Left colon (tissue), 2 donors: ENCODE measurements at regions not wholly inside any gene's neighbourhood (a gene's known extent, or its start where the extent isn't known, plus 50 kb on each side); places are given as distances from the start of the nearest gene placed in this dataset.
"Not testable (repeated sequence)": the region's sequence is repeated elsewhere in the genome, so short reads cannot be mapped to it uniquely, and the experiment has no call there.

Experiments used
- ATAC-seq: fragments of 200-7000 bp; cut with Tn5 transposase; one replicate; pipeline ENCODE4 v1.9.1; 2020; ENCODE audit warnings: mild to moderate bottlenecking, moderate library complexity
- DNase-seq, 2 donors: peaks; one replicate each; pipeline ENCODE4 v3.0.0-alpha.2; 2020
- intact Hi-C, 2 donors: fragments of 100-400 bp; cut with DNase I in 1 of 2; cut with micrococcal nuclease in 1 of 2; formaldehyde crosslinking; loops; one replicate each; pipeline versions ENCODE4 v1.11.2 to v1.14.0; 2022; cut with DNase I, micrococcal nuclease
- donor health status: DM: no; HTN: no; CAD: no.
- donor health status: DM: yes; HTN: yes; CAD: no.

GRCh38 chr4:60315586-60315985 is 884.5 kb upstream of the ADGRL3 start:
- no peak for ATAC-seq
- DNase-seq, result no peak
- intact Hi-C loops, result no loop called here

- ATAC-seq (no peak), DNase-seq (no peak)
- intact Hi-C loops, result no loop called here
Measured at GRCh38 chr4:60326735-60327134, 873.4 kb upstream of the ADGRL3 start.

GRCh38 chr4:60327651-60328050 is 872.5 kb upstream of the ADGRL3 start:
- intact Hi-C loops, result no loop called here
- no peak for DNase-seq
- ATAC-seq, result no peak

GRCh38 chr4:60344908-60345307 is 855.2 kb upstream of the ADGRL3 start:
- intact Hi-C loops, result no loop called here
- DNase-seq, result no peak
- no peak for ATAC-seq

GRCh38 chr4:60345392-60345791 is 854.7 kb upstream of the ADGRL3 start:
- DNase-seq, result no peak
- intact Hi-C loops, result no loop called here
- no peak for ATAC-seq

DNA sequence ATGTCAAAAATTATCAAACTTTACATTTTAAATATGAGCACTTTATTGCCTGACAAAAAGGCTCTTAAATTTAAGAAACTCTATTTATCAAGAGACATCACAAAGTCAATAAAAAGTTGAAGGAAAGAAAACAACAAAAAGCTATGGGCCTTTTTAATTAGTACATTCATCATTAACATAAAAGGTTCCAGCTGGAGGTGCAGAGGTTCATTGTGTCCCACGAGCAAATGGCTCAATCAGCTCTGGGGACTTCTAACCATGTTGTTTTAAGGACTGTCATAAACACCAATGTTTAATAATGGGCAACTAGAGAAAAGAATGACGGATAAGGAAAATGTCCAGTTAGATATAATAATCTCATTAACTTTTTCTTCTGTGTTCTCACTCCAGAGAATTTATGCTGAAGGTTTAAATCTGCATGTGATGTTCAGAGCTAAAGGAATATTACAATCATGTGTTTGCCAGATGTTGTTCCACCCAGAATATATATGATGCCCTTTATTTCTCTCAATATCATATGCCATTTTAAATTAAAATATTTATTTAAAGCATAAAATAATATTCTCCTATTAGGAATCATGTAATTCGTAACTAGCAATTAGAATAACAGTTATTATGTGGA is 840.3 kb upstream of the ADGRL3 start:
- ATAC-seq, result no peak
- no peak for DNase-seq
- intact Hi-C loops, result no loop called here

DNA sequence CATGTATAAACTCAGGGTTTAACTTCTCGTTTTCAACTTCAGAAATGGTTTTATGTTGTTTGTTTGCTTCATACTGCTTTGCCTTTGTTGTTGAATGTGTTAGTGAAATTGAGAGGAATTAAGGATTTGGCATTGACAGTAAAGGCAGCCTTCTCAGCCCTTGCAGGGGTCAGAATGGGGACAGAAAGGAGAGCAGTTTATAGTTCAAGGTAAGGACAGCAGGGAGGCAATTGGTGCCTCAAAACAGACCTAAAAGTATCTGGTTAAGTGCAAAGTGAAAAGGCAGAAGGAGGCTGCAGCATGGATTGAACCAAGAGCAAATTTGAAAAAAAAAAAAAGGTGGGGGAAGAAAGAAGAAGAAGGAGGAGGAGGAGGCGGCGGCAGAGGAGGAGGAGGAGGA is 835.0 kb upstream of the ADGRL3 start:
- ATAC-seq (no peak), DNase-seq (no peak)
- intact Hi-C loops, result no loop called here

GRCh38 chr4:60366661-60367060 is 833.5 kb upstream of the ADGRL3 start:
- ATAC-seq, result no peak
- intact Hi-C loops, result no loop called here

DNA sequence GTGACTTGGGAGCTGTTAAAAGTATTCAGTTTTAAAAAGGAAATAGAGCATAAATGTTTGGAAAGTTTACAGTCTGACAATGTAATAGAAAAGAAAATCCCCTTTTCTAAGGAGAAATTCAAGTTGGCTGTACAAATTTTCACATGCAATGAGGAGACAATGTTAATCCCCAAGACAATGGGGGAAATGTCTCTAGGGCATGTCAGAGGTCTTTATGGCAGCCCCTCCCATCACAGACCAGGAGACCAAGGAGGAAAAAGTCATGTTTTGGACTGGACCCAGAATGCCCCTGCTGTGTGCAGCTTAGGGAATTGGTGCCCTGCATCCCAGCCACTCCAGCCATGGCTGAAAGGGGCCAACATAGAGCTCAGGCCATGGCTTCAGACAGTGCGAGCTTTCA is 831.1 kb upstream of the ADGRL3 start:
- DNase-seq (no peak), ATAC-seq (no peak)
- intact Hi-C loops, result no loop called here

More at GRCh38 chr4:60366661-60367060, 833.5 kb upstream of the ADGRL3 start:
- no peak for DNase-seq

DNA sequence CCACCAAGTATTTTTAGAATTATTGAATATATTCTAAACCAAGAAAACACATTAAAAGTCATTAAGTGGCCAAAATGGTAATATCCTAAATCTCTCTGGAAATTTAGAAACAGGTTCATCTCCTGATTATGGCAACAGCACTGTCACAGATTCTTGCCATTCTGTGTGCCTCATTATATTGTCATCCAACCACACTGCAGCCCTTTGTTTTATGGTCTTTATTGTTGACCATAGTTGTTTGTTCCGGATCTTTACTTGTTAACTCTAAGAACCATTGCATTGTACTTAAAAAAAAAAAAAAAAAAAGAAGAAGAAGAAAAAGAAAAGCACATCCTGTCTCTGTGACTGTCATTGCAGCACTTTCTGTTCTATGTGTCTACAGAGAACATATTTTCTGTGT is 822.1 kb upstream of the ADGRL3 start:
- DNase-seq (no peak), ATAC-seq (no peak)
- intact Hi-C loops, result no loop called here

GRCh38 chr4:60384516-60384915 is 815.6 kb upstream of the ADGRL3 start:
- no peak for ATAC-seq
- DNase-seq, result no peak
- intact Hi-C loops, result no loop called here

DNA sequence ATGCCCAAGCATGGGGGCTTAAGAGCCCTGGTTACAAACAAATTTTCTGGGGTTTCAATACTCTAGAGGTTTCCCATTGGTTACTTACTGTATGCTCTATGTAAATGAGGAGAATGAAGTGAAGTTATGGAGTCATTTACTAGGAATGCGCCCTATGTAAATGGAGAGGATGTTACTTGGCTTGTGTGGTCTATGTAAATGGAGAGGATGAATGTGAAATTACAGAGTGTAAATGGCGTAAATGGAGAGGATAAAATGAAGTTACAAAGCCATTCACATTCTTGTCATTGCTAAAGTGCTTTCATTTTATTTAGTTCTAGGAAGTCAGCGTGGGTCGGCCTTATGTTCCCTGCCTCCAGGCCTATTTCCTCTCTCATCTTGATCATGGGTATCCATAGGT is 810.5 kb upstream of the ADGRL3 start:
- no peak for DNase-seq
- intact Hi-C loops, result no loop called here
- ATAC-seq, result no peak

DNA sequence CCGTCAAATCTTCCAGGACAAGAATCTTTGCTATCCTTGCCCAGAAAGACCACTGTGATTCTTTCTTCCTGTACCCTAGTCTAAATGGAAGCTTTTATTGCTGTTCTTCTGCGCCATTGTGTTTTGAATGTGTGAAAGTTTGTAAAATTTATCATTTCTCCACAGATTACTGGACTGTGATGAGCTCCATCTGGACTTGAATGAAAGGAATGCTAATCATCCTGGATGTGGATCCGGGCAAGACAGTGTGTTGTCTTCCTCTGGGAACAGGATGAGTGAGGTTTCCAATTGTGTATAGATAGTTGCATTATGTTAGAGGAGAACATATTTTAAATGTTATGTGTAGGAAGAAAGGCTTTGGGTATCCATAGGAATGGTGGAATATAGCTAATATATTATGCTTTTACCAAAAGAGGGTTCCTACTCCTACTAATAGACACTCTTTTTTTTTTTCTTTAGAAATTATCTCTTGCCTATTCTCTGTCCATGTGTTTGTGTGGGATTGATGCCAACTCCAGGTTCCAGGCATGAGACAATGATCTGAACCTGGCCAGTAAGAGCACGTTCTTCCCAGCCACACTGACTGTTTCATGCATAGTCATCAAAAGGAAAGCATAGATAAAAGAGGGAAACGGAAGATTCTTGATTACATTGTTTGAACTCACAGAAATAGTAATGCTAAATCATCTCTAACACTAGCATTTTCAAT is 803.6 kb upstream of the ADGRL3 start:
- DNase-seq (no peak), ATAC-seq (no peak)
- intact Hi-C loops, result no loop called here

DNA sequence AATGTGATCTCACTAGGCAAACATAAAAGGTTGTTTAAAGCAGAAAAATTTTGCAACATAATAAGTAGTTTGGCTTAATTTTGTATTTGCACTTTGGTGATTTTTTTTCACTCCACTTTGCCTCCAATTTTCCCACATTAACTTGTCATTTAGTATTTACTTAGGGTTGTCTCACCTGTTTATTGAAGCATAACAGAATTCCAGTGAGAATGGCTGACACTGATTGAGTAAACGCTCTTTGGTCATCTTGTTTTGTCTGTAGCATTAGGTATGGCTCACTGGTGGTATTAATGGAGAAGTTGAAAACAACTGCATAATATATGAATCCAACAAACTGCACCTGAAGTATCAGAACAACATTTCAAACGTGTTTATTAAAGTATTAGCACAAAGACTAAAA is 799.5 kb upstream of the ADGRL3 start:
- no peak for ATAC-seq
- no peak for DNase-seq
- intact Hi-C loops, result no loop called here

DNA sequence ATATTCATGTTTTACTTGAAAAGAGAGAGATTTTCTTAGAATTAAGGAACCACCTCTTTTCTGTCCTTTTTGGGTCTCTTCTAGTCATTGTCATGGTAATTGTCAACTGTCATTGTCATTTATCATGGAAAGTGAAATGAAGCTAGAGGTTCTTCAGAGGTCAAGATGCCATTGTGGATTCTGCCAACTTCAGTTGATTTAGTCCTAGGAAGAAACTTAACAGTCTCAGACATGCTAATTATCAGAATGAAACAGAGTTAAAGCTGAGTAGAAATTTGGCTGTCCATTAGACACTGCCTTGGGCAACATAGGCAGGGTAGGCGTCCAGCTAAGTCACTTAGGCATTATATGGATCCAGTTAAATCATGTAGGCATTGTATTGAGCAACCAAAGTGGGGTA is 796.1 kb upstream of the ADGRL3 start:
- DNase-seq, result no peak
- ATAC-seq, result no peak
- intact Hi-C loops, result no loop called here

DNA sequence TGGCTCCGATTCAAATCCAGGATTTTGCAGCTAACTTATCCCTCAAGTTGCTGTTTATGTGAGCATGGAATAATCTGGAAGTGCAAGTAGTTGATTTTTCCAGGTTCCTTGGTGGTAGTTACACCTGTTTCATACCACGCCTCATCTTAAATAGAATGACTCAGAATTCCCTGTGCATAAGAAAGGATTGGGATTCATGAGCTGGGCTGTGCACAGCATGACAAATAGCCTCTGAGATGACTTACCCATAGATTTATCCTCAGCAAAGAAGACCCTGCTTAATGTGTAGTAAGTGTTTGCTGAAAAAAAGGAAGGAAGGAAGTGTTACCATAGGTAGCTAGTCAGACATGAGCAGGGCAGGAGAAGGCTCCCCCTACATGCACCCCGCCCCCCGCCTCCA is 777.7 kb upstream of the ADGRL3 start:
- ATAC-seq (no peak), DNase-seq (no peak)
- intact Hi-C loops, result no loop called here

DNA sequence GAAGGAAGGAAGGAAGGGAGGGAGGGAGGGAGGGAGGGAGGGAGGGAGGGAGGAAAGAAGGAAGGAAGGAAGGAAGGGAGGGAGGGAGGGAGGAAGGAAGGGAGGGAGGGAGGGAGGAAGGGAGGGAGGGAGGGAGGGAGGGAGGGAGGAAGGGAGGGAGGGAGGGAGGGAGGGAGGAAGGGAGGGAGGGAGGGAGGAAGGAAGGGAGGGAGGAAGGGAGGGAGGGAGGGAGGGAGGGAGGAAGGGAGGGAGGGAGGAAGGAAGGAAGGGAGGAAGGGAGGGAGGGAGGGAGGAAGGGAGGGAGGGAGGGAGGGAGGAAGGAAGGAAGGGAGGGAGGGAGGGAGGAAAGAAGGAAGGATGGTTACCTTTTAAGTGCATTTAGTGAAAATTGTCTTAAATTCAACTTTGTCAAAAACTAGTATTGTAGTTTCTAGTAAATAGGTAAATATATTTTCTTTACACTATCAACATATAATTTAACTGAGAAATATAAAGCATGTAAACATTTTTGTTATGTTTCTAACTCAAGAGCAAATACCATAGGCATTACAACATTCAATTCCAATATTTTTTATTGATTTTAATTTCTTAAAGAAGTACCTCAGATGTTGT is 776.4 kb upstream of the ADGRL3 start:
- DNase-seq, intact Hi-C loops, ATAC-seq: not testable (repeated sequence)

GRCh38 chr4:60432911-60433310 is 767.2 kb upstream of the ADGRL3 start:
- ATAC-seq, result no peak
- intact Hi-C loops, result no loop called here

DNA sequence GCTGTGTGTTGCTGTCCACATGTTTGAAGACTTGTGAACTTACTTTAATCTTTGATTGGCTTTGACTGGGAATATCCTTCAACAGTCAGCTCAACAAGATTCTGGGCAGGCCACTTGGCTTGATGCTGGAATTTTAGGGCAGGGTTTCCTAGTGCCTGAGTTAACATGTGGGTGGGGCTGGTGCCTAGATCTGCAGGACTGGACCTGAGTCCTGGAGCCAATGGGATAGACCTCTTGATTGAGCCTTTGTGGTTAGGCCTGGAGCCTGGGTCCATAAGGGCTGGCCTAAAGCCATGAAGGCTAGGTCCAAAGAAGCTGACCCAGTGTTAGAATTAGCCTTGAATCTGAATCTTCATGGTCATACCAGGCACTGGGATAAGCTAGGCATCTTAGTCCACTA is 757.1 kb upstream of the ADGRL3 start:
- intact Hi-C loops, result no loop called here
- ATAC-seq (no peak), DNase-seq (no peak)

More at GRCh38 chr4:60432911-60433310, 767.2 kb upstream of the ADGRL3 start:
- no peak for DNase-seq

GRCh38 chr4:60443796-60444195 is 756.3 kb upstream of the ADGRL3 start:
- intact Hi-C loops, result no loop called here
- DNase-seq (no peak), ATAC-seq (no peak)

- ATAC-seq (no peak), DNase-seq (no peak)
- intact Hi-C loops, result no loop called here
Measured at GRCh38 chr4:60450054-60450453, 750.1 kb upstream of the ADGRL3 start.
